GM21576 (cell line): ENCODE measurements at regions not wholly inside any gene's neighbourhood (a gene's known extent, or its start where the extent isn't known, plus 50 kb on each side); places are given as distances from the start of the nearest gene placed in this dataset.

Experiments
- ATAC-seq: cut with Tn5 transposase; IDR thresholded peaks from one replicate; pipeline ENCODE4 v1.9.1; 2021; ENCODE audit warnings: mild to moderate bottlenecking, moderate library complexity; ENCODE audit not compliant: unreplicated experiment

DNA sequence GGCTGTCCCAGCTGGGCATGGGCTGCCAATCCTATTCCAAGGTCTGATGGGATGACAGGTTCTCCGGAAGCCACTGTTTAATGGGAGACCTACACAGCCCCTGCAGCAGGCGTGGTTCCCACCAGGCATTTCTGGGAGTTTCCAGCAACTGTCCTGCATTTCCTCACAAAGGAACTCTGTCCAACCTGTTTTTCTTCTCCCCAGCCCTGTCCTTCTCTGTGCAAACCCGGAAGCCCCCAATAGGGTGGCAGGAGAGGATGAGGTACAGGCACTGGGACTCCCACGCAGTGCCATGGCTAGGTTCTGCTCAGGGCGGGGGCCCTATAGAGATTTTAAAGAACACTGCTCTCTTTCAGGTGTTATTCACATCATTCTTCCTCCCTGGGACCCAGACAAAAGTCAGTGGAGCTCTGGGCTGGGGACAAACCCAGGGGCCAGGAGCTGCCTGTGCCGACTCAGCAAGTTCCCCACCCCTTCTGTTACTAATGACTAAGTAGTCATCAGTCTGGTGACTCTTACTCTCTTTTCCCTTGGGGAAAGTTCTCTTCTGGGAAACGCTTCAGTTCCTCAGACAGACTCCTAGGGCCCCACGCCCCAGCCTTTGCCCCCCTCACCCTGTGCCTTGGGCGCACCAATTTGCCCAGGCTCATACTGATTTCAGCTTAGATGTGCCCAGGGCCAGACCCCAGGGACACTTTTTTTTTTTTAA, 97.7 kb downstream of the CD47 start:
- ATAC-seq: no peak

- no peak for ATAC-seq
Measured at GRCh38 chr3:107990926-107991325, 99.9 kb downstream of the CD47 start.

- ATAC-seq: no peak
Measured at GRCh38 chr3:107990433-107990832, 100.4 kb downstream of the CD47 start.

GRCh38 chr3:107989661-107990060, 101.2 kb downstream of the CD47 start:
- ATAC-seq: no peak

GRCh38 chr3:107988460-107989175, 102.2 kb downstream of the CD47 start:
- no peak for ATAC-seq

DNA sequence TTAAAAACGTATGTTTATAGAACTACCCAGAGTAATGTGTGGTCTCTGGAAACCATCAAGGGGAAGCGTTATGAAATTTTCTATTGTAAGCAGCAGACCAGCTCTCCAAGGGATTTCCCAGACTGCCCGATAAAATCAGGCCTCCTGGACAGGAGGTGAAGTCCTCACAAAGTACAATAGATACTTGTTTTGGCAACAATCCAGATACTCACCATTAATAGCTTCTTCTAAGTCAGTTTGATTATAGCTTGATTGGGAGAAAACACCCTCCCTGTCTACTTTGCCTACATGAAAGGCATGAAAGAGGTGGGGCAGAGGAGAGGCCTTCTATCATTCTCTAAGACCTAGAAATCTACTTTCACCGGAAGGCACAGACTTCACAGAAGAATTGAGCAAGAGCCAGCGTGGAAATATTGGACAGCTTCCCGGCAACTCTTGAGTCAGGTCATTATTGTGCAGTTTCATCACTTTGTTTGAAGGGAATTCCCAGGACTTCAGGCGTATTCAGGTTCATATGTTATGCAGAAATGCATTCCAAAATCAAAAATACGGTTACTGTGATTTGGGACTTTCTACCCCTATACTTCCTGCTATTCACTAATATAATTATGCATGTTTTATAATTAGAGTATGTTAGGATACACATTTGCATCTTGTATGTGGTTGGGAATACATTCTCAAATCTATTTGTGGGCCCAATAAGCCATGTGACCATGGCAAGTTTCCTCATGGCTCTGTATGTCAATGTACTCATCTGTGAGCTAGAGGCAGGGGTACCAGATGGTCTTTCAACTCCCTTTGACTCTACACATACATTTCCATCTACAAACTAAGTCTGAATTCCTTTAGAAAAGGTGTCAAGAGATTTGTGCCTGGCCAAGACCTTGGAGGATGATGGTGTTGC, 103.5 kb downstream of the CD47 start:
- no peak for ATAC-seq

DNA sequence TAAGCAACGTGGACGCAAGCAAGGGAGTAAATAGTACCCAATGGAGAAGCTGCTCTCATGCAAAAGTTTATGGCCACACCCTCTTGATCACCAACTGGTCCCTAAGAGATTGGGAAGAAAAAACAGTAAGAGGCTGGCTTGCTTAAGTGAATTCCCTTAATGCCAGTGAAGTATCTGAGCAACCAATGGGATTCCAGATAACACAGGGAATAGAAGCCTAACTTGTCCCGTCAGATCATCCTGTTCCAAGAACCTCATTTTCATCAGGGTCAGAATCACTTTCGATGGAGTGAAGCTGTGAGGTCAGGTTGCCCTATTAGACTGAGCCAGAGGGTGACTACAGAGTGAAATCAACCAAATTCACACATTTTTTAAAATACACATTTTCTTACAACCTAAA, 104.3 kb downstream of the CD47 start:
- ATAC-seq: no peak

DNA sequence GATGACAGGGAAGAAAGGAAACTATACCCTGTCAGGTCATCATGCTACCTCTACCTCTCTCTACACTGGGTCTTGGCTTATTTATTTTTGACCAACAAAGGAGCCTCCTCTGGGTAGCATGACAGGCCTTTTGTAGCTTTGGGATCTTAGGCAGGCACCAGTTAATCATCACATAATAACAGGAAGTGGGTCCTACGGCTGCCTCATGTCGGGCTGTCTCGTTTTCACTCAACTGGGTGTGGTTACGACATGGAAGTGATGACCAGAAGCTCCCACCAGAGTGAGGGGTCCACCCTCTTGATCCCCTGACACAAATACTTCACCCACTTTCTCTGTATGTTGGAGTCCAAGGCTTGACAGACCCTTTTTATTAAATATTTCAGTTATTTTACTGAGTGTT, 105.3 kb downstream of the CD47 start:
- ATAC-seq: peak; percentile 90

GRCh38 chr3:107983247-107983646, 107.6 kb downstream of the CD47 start:
- ATAC-seq: no peak

GRCh38 chr3:107982165-107982564, 108.7 kb downstream of the CD47 start:
- ATAC-seq: no peak

- ATAC-seq: no peak
Measured at GRCh38 chr3:107981471-107982111, 109.2 kb downstream of the CD47 start.

- no peak for ATAC-seq
Measured at GRCh38 chr3:107979538-107979937, 111.3 kb downstream of the CD47 start.

- ATAC-seq: no peak
Measured at GRCh38 chr3:107978131-107979055, 112.4 kb downstream of the CD47 start.

GRCh38 chr3:107977221-107978130, 113.4 kb downstream of the CD47 start:
- ATAC-seq: no peak

DNA sequence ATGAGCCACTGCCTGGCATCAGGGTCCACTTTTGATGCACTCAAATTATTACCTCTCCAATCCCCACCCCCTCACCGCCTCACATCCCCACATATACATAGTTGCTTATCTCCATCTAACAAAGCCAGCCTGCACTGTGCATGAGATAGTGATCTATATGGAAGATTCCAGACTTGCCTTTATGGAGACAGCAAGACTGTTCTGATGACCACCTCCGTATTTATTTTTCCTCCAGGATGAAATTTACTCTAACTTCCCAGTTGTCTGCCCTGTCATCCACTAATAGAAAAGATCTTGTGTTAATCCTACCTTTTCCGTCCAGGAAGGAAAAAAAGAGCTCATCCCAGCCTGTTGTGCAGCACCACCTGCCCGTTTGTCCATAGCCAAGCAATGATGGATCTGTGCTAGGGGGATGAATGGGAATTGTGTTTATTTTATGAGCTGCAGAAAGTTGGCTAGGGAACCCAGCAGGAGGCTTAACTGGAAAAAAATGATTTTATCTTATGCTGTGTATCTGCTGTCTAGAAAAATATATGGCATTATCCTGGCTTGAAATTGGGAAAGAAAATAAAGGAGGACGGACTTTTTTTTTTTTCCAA, 114.5 kb downstream of the CD47 start:
- ATAC-seq: no peak

GRCh38 chr3:107975529-107976201, 115.2 kb downstream of the CD47 start:
- ATAC-seq: no peak

- no peak for ATAC-seq
Measured at GRCh38 chr3:107973961-107974360, 116.9 kb downstream of the CD47 start.

DNA sequence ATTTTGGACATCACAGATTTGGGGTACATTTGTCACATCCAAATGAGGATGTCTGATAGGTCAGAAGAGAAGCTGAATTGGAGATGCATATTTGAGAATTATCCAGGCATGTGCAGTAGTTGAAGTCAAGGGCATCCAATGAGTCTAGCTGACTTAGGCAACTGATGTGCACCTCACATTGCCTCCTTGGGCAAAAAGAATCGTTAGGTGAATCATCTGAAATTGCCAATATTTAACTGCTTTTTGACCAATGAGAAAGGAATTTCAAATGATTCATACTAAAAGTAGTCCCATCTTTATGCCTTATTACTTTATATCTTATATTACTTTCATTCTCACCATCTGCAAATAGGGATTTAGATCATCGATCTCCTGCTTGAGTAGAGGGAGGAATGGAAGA, 117.7 kb downstream of the CD47 start:
- no peak for ATAC-seq
